GM12892 (cell line): ENCODE measurements at regions not wholly inside any gene's neighbourhood (a gene's known extent, or its start where the extent isn't known, plus 50 kb on each side); places are given as distances from the start of the nearest gene placed in this dataset.

Source experiments
- DNase-seq: peaks from one replicate; pipeline ENCODE4 v3.0.0; 2011; ENCODE audit not compliant: insufficient read length
- FAIRE-seq: peaks from 2 replicates; lab custom pipeline; 2011; peaks lifted over from hg19 to GRCh38; lab: Jason Lieb, UNC
- POLR2A ChIP-seq: IDR thresholded peaks from 2 replicates; pipeline ENCODE4 v1.6.1; 2011; ENCODE audit warnings: low read depth, low read length, control low read depth
- POLR2AphosphoS5 ChIP-seq: IDR thresholded peaks from 2 replicates; pipeline ENCODE4 v1.6.1; 2011; ENCODE audit warnings: low read depth, low read length, control low read depth
- TAF1 ChIP-seq: IDR thresholded peaks from 2 replicates; pipeline ENCODE4 v1.6.1; 2011; ENCODE audit warnings: low read depth, mild to moderate bottlenecking, control low read depth, low read length, borderline replicate concordance

GRCh38 chr10:111131168-111131799 lies 54.5 kb downstream of the ADRA2A start:
- TF ChIP-seq POLR2AphosphoS5: no peak
- TF ChIP-seq TAF1: no peak
- no peak for TF ChIP-seq POLR2A
- no peak for FAIRE-seq
- no peak for DNase-seq

GRCh38 chr10:111137007-111137406 lies 60.2 kb downstream of the ADRA2A start:
- no peak for TF ChIP-seq POLR2AphosphoS5
- no peak for TF ChIP-seq TAF1
- TF ChIP-seq POLR2A: no peak
- DNase-seq: no peak
- FAIRE-seq: no peak

GRCh38 chr10:111137587-111137986 lies 60.8 kb downstream of the ADRA2A start:
- no peak for TF ChIP-seq POLR2A
- TF ChIP-seq POLR2AphosphoS5: no peak
- no peak for TF ChIP-seq TAF1
- DNase-seq: no peak
- no peak for FAIRE-seq

GRCh38 chr10:111138544-111138943 lies 61.7 kb downstream of the ADRA2A start:
- no peak for DNase-seq
- FAIRE-seq: no peak

GRCh38 chr10:111139567-111139966 lies 62.7 kb downstream of the ADRA2A start:
- TF ChIP-seq POLR2A (no peak), POLR2AphosphoS5 (no peak), TAF1 (no peak)
- FAIRE-seq: no peak
- no peak for DNase-seq

More at GRCh38 chr10:111138544-111138943, 61.7 kb downstream of the ADRA2A start:
- TF ChIP-seq TAF1 (no peak), POLR2A (no peak), POLR2AphosphoS5 (no peak)

- DNase-seq (no peak), FAIRE-seq (no peak)
- TF ChIP-seq POLR2A (no peak), POLR2AphosphoS5 (no peak), TAF1 (no peak)
Measured at GRCh38 chr10:111142092-111142768, 65.4 kb downstream of the ADRA2A start.

- DNase-seq: no peak
- TF ChIP-seq TAF1 (no peak), POLR2A (no peak), POLR2AphosphoS5 (no peak)
- FAIRE-seq: no peak
Measured at GRCh38 chr10:111146025-111146640, 69.3 kb downstream of the ADRA2A start.

- TF ChIP-seq POLR2AphosphoS5 (no peak), POLR2A (no peak), TAF1 (no peak)
- FAIRE-seq (no peak), DNase-seq (no peak)
Measured at GRCh38 chr10:111148025-111148424, 71.2 kb downstream of the ADRA2A start.

GRCh38 chr10:111148440-111148839 lies 71.6 kb downstream of the ADRA2A start:
- no peak for TF ChIP-seq POLR2A
- TF ChIP-seq TAF1: no peak
- TF ChIP-seq POLR2AphosphoS5: no peak
- FAIRE-seq (no peak), DNase-seq (no peak)

- TF ChIP-seq POLR2A (no peak), POLR2AphosphoS5 (no peak), TAF1 (no peak)
- FAIRE-seq: no peak
- DNase-seq: no peak
Measured at GRCh38 chr10:111150691-111151090, 73.9 kb downstream of the ADRA2A start.

GRCh38 chr10:111151595-111152307 lies 74.9 kb downstream of the ADRA2A start:
- DNase-seq: no peak
- FAIRE-seq: no peak
- no peak for TF ChIP-seq POLR2AphosphoS5
- no peak for TF ChIP-seq TAF1
- no peak for TF ChIP-seq POLR2A

- no peak for TF ChIP-seq POLR2AphosphoS5
- TF ChIP-seq TAF1: no peak
- TF ChIP-seq POLR2A: no peak
- FAIRE-seq: no peak
- DNase-seq: no peak
Measured at GRCh38 chr10:111156754-111157153, 79.9 kb downstream of the ADRA2A start.
